Stimulated activated CD8-positive, alpha-beta memory T cell treated with anti-CD3 and anti-CD28 coated beads, Interleukin-12 subunit alpha, Interleukin-12 subunit beta, amount 100 ng/mL, for 24 hours (primary cell): ENCODE measurements at regions not wholly inside any gene's neighbourhood (a gene's known extent, or its start where the extent isn't known, plus 50 kb on each side); places are given as distances from the start of the nearest gene placed in this dataset.

Source experiments
- DNase-seq: peaks from one replicate; pipeline ENCODE4 v3.0.0-alpha.2; 2020; ENCODE audit errors: extremely low read depth

- no peak for DNase-seq
Measured at GRCh38 chr2:42918671-42919318, 126.4 kb upstream of the HAAO start.

GRCh38 chr2:42918041-42918440 is 125.7 kb upstream of the HAAO start:
- DNase-seq, result no peak

GRCh38 chr2:42917425-42917927 is 125.1 kb upstream of the HAAO start:
- DNase-seq, result no peak

GRCh38 chr2:42916324-42916723 is 123.9 kb upstream of the HAAO start:
- DNase-seq, result no peak

GRCh38 chr2:42914860-42915259 is 122.5 kb upstream of the HAAO start:
- DNase-seq, result no peak

GRCh38 chr2:42914314-42914713 is 121.9 kb upstream of the HAAO start:
- no peak for DNase-seq

GRCh38 chr2:42913280-42913878 is 121.0 kb upstream of the HAAO start:
- DNase-seq, result no peak

GRCh38 chr2:42910645-42911405 is 118.4 kb upstream of the HAAO start:
- no peak for DNase-seq

GRCh38 chr2:42909966-42910365 is 117.6 kb upstream of the HAAO start:
- no peak for DNase-seq

- no peak for DNase-seq
Measured at GRCh38 chr2:42908518-42909200, 116.3 kb upstream of the HAAO start.

GRCh38 chr2:42907835-42908234 is 115.5 kb upstream of the HAAO start:
- DNase-seq, result no peak

- no peak for DNase-seq
Measured at GRCh38 chr2:42906557-42907411, 114.4 kb upstream of the HAAO start.

- no peak for DNase-seq
Measured at GRCh38 chr2:42906111-42906556, 113.8 kb upstream of the HAAO start.

- DNase-seq, result no peak
Measured at GRCh38 chr2:42905341-42906110, 113.1 kb upstream of the HAAO start.

- DNase-seq, result no peak
Measured at GRCh38 chr2:42904576-42904876, 112.1 kb upstream of the HAAO start.

- DNase-seq, result no peak
Measured at GRCh38 chr2:42903821-42904575, 111.6 kb upstream of the HAAO start.

- no peak for DNase-seq
Measured at GRCh38 chr2:42902939-42903709, 110.7 kb upstream of the HAAO start.

GRCh38 chr2:42901076-42901640 is 108.8 kb upstream of the HAAO start:
- DNase-seq, result no peak
